ENCODE measurements at regions not wholly inside any gene's neighbourhood (a gene's known extent, or its start where the extent isn't known, plus 50 kb on each side); places are given as distances from the start of the nearest gene placed in this dataset.

GRCh38 chr4:153034681-153035080, 98.6 kb downstream of the FHDC1 start:
- POLR2A ChIA-PET: no interaction called here
- TF ChIP-seq, protein P1, sequence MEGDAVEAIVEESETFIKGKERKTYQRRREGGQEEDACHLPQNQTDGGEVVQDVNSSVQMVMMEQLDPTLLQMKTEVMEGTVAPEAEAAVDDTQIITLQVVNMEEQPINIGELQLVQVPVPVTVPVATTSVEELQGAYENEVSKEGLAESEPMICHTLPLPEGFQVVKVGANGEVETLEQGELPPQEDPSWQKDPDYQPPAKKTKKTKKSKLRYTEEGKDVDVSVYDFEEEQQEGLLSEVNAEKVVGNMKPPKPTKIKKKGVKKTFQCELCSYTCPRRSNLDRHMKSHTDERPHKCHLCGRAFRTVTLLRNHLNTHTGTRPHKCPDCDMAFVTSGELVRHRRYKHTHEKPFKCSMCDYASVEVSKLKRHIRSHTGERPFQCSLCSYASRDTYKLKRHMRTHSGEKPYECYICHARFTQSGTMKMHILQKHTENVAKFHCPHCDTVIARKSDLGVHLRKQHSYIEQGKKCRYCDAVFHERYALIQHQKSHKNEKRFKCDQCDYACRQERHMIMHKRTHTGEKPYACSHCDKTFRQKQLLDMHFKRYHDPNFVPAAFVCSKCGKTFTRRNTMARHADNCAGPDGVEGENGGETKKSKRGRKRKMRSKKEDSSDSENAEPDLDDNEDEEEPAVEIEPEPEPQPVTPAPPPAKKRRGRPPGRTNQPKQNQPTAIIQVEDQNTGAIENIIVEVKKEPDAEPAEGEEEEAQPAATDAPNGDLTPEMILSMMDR (IDR thresholded peaks at IDR 0.05; ENCODE audit: low read depth, low read length): no peak
- H3K27me3 ChIP-seq (ENCODE audit: control insufficient read depth, insufficient read depth, low read length): peaks cover 10% of the 10 kb centered on the region
- no peak overlapping the region for H3K4me3 ChIP-seq (ENCODE audit: low read depth, low read length)
- CTCF ChIA-PET: no interaction called here
- no peak overlapping the region for H3K27ac ChIP-seq (ENCODE audit: low read depth, low read length)
- no peak for DNase-seq (ENCODE audit: low read depth, low spot score)
- no peaks in the 10 kb centered on the region for H3K9me3 ChIP-seq (ENCODE audit: control insufficient read depth, insufficient read depth, low read length)

- Histone ChIP-seq H3K4me3 (ENCODE audit: low read depth, low read length) (no peak overlapping the region), H3K9me3 (ENCODE audit: control insufficient read depth, insufficient read depth, low read length) (no peaks in the 10 kb centered on the region; the same call in 1 of the 2 replicates), H3K27me3 (ENCODE audit: control insufficient read depth, insufficient read depth, low read length) (peaks cover 10% of the 10 kb centered on the region), H3K27ac (ENCODE audit: low read depth, low read length) (no peak overlapping the region)
- DNase-seq (ENCODE audit: low read depth, low spot score): no peak
- CTCF ChIA-PET: no interaction called here
- POLR2A ChIA-PET: no interaction called here
- TF ChIP-seq, protein P1 (IDR thresholded peaks at IDR 0.05; ENCODE audit: low read depth, low read length): no peak
These were observed 100.9 kb downstream of the FHDC1 start for GRCh38 chr4:153036931-153037482.

DNA sequence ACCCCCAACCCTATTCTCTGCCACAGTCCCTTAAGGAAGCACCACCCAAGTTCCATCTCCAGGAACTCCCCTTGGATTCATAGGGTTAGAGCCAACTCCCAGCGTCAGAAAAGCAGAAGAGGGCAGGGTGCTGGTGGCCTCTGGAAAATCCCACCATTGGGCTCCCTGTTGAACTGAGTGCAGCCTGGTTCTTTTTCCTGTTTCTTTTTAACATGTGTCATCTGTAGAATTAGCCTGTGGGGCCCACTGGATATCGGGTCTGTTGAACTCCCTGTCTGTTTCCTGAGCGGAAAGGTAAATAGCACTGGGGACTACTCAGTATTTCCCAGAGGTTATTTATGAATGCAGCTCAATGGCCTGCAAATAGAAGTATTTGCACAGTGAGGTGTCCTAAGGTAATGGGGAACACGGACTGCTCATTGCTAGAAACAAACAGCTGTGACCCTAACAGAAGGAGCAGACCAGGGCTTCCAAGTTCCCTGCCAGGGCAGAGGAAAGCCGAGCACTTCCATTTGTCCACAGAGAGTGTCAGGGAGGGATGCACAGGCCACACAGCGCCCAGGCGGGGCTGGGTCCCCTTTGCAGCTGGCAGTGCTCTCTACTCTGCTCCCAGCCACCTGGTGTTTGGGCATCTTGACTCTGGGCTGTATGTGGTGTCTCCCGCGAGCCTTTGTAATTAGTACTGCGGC, 102.6 kb downstream of the FHDC1 start:
- POLR2A ChIA-PET: no interaction called here

GRCh38 chr4:153039542-153040185, 103.5 kb downstream of the FHDC1 start:
- no peaks in the 10 kb centered on the region; the same call in 1 of the 2 replicates for H3K9me3 ChIP-seq (ENCODE audit: control insufficient read depth, insufficient read depth, low read length)
- no peak for DNase-seq (ENCODE audit: low read depth, low spot score)
- POLR2A ChIA-PET: no interaction called here
- peaks cover 10% of the 10 kb centered on the region for H3K27me3 ChIP-seq (ENCODE audit: control insufficient read depth, insufficient read depth, low read length)
- TF ChIP-seq, protein P1 (IDR thresholded peaks at IDR 0.05; ENCODE audit: low read depth, low read length): no peak
- H3K4me3 ChIP-seq (ENCODE audit: low read depth, low read length): no peak overlapping the region
- CTCF ChIA-PET: no interaction called here
- no peak overlapping the region for H3K27ac ChIP-seq (ENCODE audit: low read depth, low read length)

More for the DNA sequence above, 102.6 kb downstream of the FHDC1 start:
- H3K27me3 ChIP-seq (ENCODE audit: control insufficient read depth, insufficient read depth, low read length): peaks cover 10% of the 10 kb centered on the region
- CTCF ChIA-PET: no interaction called here
- DNase-seq (ENCODE audit: low read depth, low spot score): no peak
- H3K9me3 ChIP-seq (ENCODE audit: control insufficient read depth, insufficient read depth, low read length): no peaks in the 10 kb centered on the region; the same call in 1 of the 2 replicates
- TF ChIP-seq, protein P1 (IDR thresholded peaks at IDR 0.05; ENCODE audit: low read depth, low read length): no peak
- H3K4me3 ChIP-seq (ENCODE audit: low read depth, low read length): no peak overlapping the region
- H3K27ac ChIP-seq (ENCODE audit: low read depth, low read length): no peak overlapping the region

DNA sequence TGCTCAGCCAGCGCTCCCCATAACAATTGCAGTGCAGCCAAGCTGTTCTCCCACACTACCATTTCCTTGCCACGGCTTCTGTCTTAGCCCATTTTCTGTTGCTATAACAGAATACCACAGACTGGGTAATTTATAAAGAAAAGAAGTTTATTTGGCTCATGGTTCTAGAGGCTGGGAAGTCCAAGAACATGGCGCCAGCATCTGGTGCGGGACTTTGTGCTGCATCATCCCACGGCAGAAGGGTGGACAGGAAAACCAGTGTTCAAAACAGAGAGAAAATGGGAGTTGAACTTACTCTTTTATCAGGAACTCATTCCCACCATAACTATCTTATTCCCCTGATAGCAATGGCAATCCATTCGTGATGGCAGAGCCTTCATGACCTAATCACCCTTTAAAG, 104.6 kb downstream of the FHDC1 start:
- no peak for DNase-seq (ENCODE audit: low read depth, low spot score)
- H3K4me3 ChIP-seq (ENCODE audit: low read depth, low read length): no peak overlapping the region
- ChIA-PET POLR2A (no interaction called here), CTCF (no interaction called here)
- H3K27me3 ChIP-seq (ENCODE audit: control insufficient read depth, insufficient read depth, low read length): peaks cover 10% of the 10 kb centered on the region
- H3K27ac ChIP-seq (ENCODE audit: low read depth, low read length): no peak overlapping the region
- TF ChIP-seq, protein P1 (IDR thresholded peaks at IDR 0.05; ENCODE audit: low read depth, low read length): no peak
- H3K9me3 ChIP-seq (ENCODE audit: control insufficient read depth, insufficient read depth, low read length): no peaks in the 10 kb centered on the region; the same call in 1 of the 2 replicates
